ENCODE measurements at regions not wholly inside any gene's neighbourhood (a gene's known extent, or its start where the extent isn't known, plus 50 kb on each side); places are given as distances from the start of the nearest gene placed in this dataset.

GRCh38 chr2:204453730-204454167 is 91.5 kb upstream of the PARD3B start:
- Histone ChIP-seq H2AFZ (ENCODE audit: insufficient read depth, low read depth, low read length, poor library complexity, severe bottlenecking) (no peak overlapping the region), H4K20me1 (ENCODE audit: control insufficient read depth, insufficient read depth, low read length, poor library complexity, severe bottlenecking) (no peaks in the 10 kb centered on the region), H3K79me2 (ENCODE audit: control insufficient read depth, insufficient read depth, low read length) (no peaks in the 10 kb centered on the region), H3K4me2 (replicated peaks; ENCODE audit: low read depth, low read length, poor library complexity, severe bottlenecking) (no peak overlapping the region), H3K4me3 (ENCODE audit: control extremely low read depth in 1 of 5, extremely low read depth in 1 of 5, insufficient read depth in 1 of 5, low read depth in 2 of 5, low read length in 4 of 5) (no peak overlapping the region), H3K27me3 (replicated peaks in 1 of 4; ENCODE audit: control extremely low read depth in 1 of 4, control insufficient read depth in 3 of 4, insufficient read depth in 4 of 4, low read length in 3 of 4) (no peaks in the 10 kb centered on the region), H3K9me3 (ENCODE audit: control extremely low read depth in 1 of 3, control insufficient read depth in 2 of 3, insufficient read depth in 1 of 3, low read length in 2 of 3) (no peaks in the 10 kb centered on the region), H3K9ac (ENCODE audit: low read length) (no peak overlapping the region), H3K36me3 (replicated peaks in 1 of 2; ENCODE audit: control extremely low read depth in 1 of 2, control insufficient read depth in 1 of 2, extremely low read depth in 1 of 2, insufficient read depth in 2 of 2, low read length in 1 of 2) (no peaks in the 10 kb centered on the region), H3K4me1 (ENCODE audit: control insufficient read depth in 2 of 2, insufficient read depth in 2 of 2, low read length in 2 of 2) (no peaks in the 10 kb centered on the region), H3K27ac (ENCODE audit: low read length in 2 of 2) (no peak overlapping the region)
- POLR2A ChIA-PET: no interaction called here
- H3K4me1 Mint-ChIP-seq: no peaks in the 10 kb centered on the region
- 34% methylated on average over 5 of the region's 7 CpGs for WGBS (ENCODE audit: insufficient coverage)
- no peaks in the 10 kb centered on the region for H3K27me3 Mint-ChIP-seq
- no peaks in the 10 kb centered on the region for H3K9me3 Mint-ChIP-seq (ENCODE audit: insufficient read depth)
- CTCF ChIA-PET: no interaction called here
- H3K4me3 Mint-ChIP-seq: no peak overlapping the region
- ATAC-seq (ENCODE audit: low read depth) (no peak), DNase-seq (no peak)
- H3K27ac Mint-ChIP-seq: no peak overlapping the region
- TF ChIP-seq, protein P1, sequence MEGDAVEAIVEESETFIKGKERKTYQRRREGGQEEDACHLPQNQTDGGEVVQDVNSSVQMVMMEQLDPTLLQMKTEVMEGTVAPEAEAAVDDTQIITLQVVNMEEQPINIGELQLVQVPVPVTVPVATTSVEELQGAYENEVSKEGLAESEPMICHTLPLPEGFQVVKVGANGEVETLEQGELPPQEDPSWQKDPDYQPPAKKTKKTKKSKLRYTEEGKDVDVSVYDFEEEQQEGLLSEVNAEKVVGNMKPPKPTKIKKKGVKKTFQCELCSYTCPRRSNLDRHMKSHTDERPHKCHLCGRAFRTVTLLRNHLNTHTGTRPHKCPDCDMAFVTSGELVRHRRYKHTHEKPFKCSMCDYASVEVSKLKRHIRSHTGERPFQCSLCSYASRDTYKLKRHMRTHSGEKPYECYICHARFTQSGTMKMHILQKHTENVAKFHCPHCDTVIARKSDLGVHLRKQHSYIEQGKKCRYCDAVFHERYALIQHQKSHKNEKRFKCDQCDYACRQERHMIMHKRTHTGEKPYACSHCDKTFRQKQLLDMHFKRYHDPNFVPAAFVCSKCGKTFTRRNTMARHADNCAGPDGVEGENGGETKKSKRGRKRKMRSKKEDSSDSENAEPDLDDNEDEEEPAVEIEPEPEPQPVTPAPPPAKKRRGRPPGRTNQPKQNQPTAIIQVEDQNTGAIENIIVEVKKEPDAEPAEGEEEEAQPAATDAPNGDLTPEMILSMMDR (IDR thresholded peaks at IDR 0.05): no peak
- no peak for TF ChIP-seq EZH2 (IDR thresholded peaks at IDR 0.05; ENCODE audit: borderline replicate concordance, insufficient read depth, low read depth, low read length, poor library complexity, severe bottlenecking)
- intact Hi-C loops (cut with micrococcal nuclease): no loop called here

DNA sequence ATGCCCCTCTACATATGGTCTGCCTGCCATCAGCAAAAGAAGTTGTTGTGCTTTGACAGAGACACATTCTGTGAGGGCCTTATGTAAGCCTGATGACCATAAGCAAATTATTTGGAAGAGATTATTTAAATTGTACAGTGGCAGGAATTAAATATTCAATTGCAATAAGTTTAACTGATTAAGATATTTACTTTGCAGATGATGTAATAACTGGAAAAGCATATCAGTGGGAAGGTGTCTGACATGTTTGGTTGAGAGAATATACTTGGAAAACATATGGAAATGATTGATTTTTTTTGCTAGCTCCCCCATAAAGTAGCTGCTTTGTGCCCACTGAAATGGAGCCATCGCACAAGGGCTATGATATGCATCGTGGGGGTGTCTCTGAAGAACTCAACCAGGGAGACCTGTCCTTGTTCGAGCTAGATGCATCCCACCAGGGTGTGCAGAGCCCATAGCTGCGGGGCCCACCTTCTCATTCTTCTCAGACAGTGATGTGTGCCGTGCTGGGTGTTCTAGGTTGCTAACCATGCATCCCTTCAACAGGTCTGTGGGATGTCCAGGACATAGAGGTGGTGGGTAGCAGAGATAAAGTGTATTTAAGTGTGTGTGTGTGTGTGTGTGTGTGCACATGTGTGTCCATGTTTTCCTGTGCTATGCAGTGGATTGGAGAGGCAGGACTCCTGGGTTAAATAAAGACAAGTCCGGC is 90.4 kb upstream of the PARD3B start:
- H3K27ac ChIP-seq (ENCODE audit: low read length in 2 of 2): no peak overlapping the region
- H3K4me1 ChIP-seq (ENCODE audit: control insufficient read depth in 2 of 2, insufficient read depth in 2 of 2, low read length in 2 of 2): no peaks in the 10 kb centered on the region
- no peak overlapping the region for H3K4me3 ChIP-seq (ENCODE audit: control extremely low read depth in 1 of 5, extremely low read depth in 1 of 5, insufficient read depth in 1 of 5, low read depth in 2 of 5, low read length in 4 of 5)
- no peaks in the 10 kb centered on the region for H3K36me3 ChIP-seq (replicated peaks in 1 of 2; ENCODE audit: control extremely low read depth in 1 of 2, control insufficient read depth in 1 of 2, extremely low read depth in 1 of 2, insufficient read depth in 2 of 2, low read length in 1 of 2)
- TF ChIP-seq EZH2 (IDR thresholded peaks at IDR 0.05; ENCODE audit: borderline replicate concordance, insufficient read depth, low read depth, low read length, poor library complexity, severe bottlenecking): no peak
- TF ChIP-seq, protein P1 (IDR thresholded peaks at IDR 0.05): no peak
- Mint-ChIP-seq H3K27ac (no peak overlapping the region), H3K9me3 (ENCODE audit: insufficient read depth) (no peaks in the 10 kb centered on the region), H3K4me1 (no peaks in the 10 kb centered on the region), H3K4me3 (no peak overlapping the region), H3K27me3 (no peaks in the 10 kb centered on the region)
- intact Hi-C loops (cut with micrococcal nuclease): no loop called here
- no peak overlapping the region for H3K4me2 ChIP-seq (replicated peaks; ENCODE audit: low read depth, low read length, poor library complexity, severe bottlenecking)
- 89% methylated on average over 6 of the region's 6 CpGs for WGBS (ENCODE audit: insufficient coverage)
- ChIA-PET CTCF (no interaction called here), POLR2A (no interaction called here)
- H3K9me3 ChIP-seq (ENCODE audit: control extremely low read depth in 1 of 3, control insufficient read depth in 2 of 3, insufficient read depth in 1 of 3, low read length in 2 of 3): no peaks in the 10 kb centered on the region
- no peak overlapping the region for H2AFZ ChIP-seq (ENCODE audit: insufficient read depth, low read depth, low read length, poor library complexity, severe bottlenecking)
- no peaks in the 10 kb centered on the region for H4K20me1 ChIP-seq (ENCODE audit: control insufficient read depth, insufficient read depth, low read length, poor library complexity, severe bottlenecking)
- no peak for ATAC-seq (ENCODE audit: low read depth)
- H3K9ac ChIP-seq (ENCODE audit: low read length): no peak overlapping the region
- DNase-seq: no peak
- H3K27me3 ChIP-seq (replicated peaks in 1 of 4; ENCODE audit: control extremely low read depth in 1 of 4, control insufficient read depth in 3 of 4, insufficient read depth in 4 of 4, low read length in 3 of 4): no peaks in the 10 kb centered on the region
- no peaks in the 10 kb centered on the region for H3K79me2 ChIP-seq (ENCODE audit: control insufficient read depth, insufficient read depth, low read length)
